ENCODE measurements at regions not wholly inside any gene's neighbourhood (a gene's known extent, or its start where the extent isn't known, plus 50 kb on each side); places are given as distances from the start of the nearest gene placed in this dataset.

GRCh38 chr16:55091213-55091870 lies 160.7 kb downstream of the IRX5 start:
- intact Hi-C loops (cut with DNase I, micrococcal nuclease): no loop called here
- DNase-seq: no peak
- ATAC-seq: no peak

- intact Hi-C loops (cut with DNase I, micrococcal nuclease): no loop called here
- ATAC-seq: no peak
- no peak for DNase-seq
Observed at GRCh38 chr16:55091871-55092230, 161.2 kb downstream of the IRX5 start.

GRCh38 chr16:55100100-55100499 lies 169.4 kb downstream of the IRX5 start:
- DNase-seq (no peak), ATAC-seq (no peak)
- intact Hi-C loops (cut with DNase I, micrococcal nuclease): no loop called here

- no peak for DNase-seq
- intact Hi-C loops (cut with DNase I, micrococcal nuclease): no loop called here
- ATAC-seq: no peak
Observed at GRCh38 chr16:55101026-55101425, 170.4 kb downstream of the IRX5 start.

GRCh38 chr16:55102077-55102476 lies 171.4 kb downstream of the IRX5 start:
- intact Hi-C loops (cut with DNase I, micrococcal nuclease): no loop called here
- no peak for ATAC-seq
- no peak for DNase-seq

- ATAC-seq: no peak
- intact Hi-C loops (cut with DNase I, micrococcal nuclease): no loop called here
- no peak for DNase-seq
Observed at GRCh38 chr16:55102531-55102930, 171.9 kb downstream of the IRX5 start.

GRCh38 chr16:55107851-55108250 lies 177.2 kb downstream of the IRX5 start:
- no peak for ATAC-seq
- no peak for DNase-seq
- intact Hi-C loops (cut with DNase I, micrococcal nuclease): no loop called here

- DNase-seq (no peak), ATAC-seq (no peak)
- intact Hi-C loops (cut with DNase I, micrococcal nuclease): no loop called here
Observed at GRCh38 chr16:55113210-55113609, 182.5 kb downstream of the IRX5 start.

GRCh38 chr16:55115506-55115905 lies 184.8 kb downstream of the IRX5 start:
- ATAC-seq (no peak), DNase-seq (no peak)
- intact Hi-C loops (cut with DNase I, micrococcal nuclease): no loop called here

GRCh38 chr16:55116165-55116920 lies 185.7 kb downstream of the IRX5 start:
- no peak for DNase-seq
- intact Hi-C loops (cut with DNase I, micrococcal nuclease): no loop called here
- no peak for ATAC-seq

GRCh38 chr16:55118701-55119260 lies 188.1 kb downstream of the IRX5 start:
- DNase-seq: no peak
- ATAC-seq: no peak
- intact Hi-C loops (cut with DNase I, micrococcal nuclease): no loop called here

- ATAC-seq: no peak
- DNase-seq: no peak
- intact Hi-C loops (cut with DNase I, micrococcal nuclease): no loop called here
Observed at GRCh38 chr16:55120408-55120807, 189.7 kb downstream of the IRX5 start.

GRCh38 chr16:55120826-55121225 lies 190.2 kb downstream of the IRX5 start:
- DNase-seq (no peak), ATAC-seq (no peak)
- intact Hi-C loops (cut with DNase I, micrococcal nuclease): no loop called here

- intact Hi-C loops (cut with DNase I, micrococcal nuclease): no loop called here
- DNase-seq (no peak), ATAC-seq (no peak)
Observed at GRCh38 chr16:55123652-55124051, 193.0 kb downstream of the IRX5 start.

GRCh38 chr16:55125818-55126385 lies 195.2 kb downstream of the IRX5 start:
- ATAC-seq (no peak), DNase-seq (no peak)
- intact Hi-C loops (cut with DNase I, micrococcal nuclease): no loop called here

- no peak for ATAC-seq
- DNase-seq: no peak
- intact Hi-C loops (cut with DNase I, micrococcal nuclease): no loop called here
Observed at GRCh38 chr16:55126456-55126855, 195.8 kb downstream of the IRX5 start.

- DNase-seq (no peak), ATAC-seq (no peak)
- intact Hi-C loops (cut with DNase I, micrococcal nuclease): no loop called here
Observed at GRCh38 chr16:55130456-55130855, 193.5 kb upstream of the IRX6 start.

- ATAC-seq: no peak
- intact Hi-C loops (cut with DNase I, micrococcal nuclease): no loop called here
- DNase-seq: no peak
Observed at GRCh38 chr16:55130911-55131310, 193.1 kb upstream of the IRX6 start.

- DNase-seq: no peak
- no peak for ATAC-seq
- intact Hi-C loops (cut with DNase I, micrococcal nuclease): no loop called here
Observed at GRCh38 chr16:55133654-55134053, 190.3 kb upstream of the IRX6 start.
